ENCODE measurements at regions not wholly inside any gene's neighbourhood (a gene's known extent, or its start where the extent isn't known, plus 50 kb on each side); places are given as distances from the start of the nearest gene placed in this dataset.

DNA sequence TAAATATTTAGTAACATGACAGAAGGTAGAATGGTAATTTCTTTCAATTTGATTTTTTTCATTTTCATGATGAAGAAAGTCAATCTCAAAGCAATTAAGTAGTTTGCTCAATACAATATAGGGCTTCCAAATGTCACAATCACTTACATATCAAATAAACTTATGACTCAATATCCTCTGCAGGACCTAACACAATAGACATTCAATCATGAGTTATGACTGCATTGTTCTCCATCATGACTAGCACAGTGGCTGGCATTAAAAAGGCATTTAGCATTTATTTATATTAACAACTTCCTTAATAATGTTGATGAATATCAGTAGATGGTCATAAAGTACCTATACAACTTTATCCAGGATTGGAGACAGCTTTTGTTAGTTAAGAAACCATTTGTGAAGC lies 1499.6 kb downstream of the EFNA5 start:
- H3K9me3 ChIP-seq: no peaks in the 10 kb centered on the region
- POLR2A ChIA-PET: no interaction called here
- no peaks in the 10 kb centered on the region for H4K20me1 ChIP-seq (ENCODE audit: insufficient read depth)
- no peaks in the 10 kb centered on the region for H3K4me1 ChIP-seq (ENCODE audit: control insufficient read depth in 1 of 2, insufficient read depth in 2 of 2, low read depth in 1 of 2, low read length in 1 of 2)
- no peaks in the 10 kb centered on the region for H3F3A ChIP-seq (replicated peaks; ENCODE audit: insufficient read depth)
- H2AFZ ChIP-seq (ENCODE audit: low read depth): no peak overlapping the region
- CTCF ChIA-PET: no interaction called here
- no peaks in the 10 kb centered on the region for H3K9me2 ChIP-seq
- no peak overlapping the region for H3K4me3 ChIP-seq (ENCODE audit: low read depth in 2 of 2, low read length in 1 of 2)
- H3K27me3 ChIP-seq (ENCODE audit: insufficient read depth): no peaks in the 10 kb centered on the region
- H3K79me2 ChIP-seq (ENCODE audit: insufficient read depth): no peaks in the 10 kb centered on the region
- TF ChIP-seq, protein P1, sequence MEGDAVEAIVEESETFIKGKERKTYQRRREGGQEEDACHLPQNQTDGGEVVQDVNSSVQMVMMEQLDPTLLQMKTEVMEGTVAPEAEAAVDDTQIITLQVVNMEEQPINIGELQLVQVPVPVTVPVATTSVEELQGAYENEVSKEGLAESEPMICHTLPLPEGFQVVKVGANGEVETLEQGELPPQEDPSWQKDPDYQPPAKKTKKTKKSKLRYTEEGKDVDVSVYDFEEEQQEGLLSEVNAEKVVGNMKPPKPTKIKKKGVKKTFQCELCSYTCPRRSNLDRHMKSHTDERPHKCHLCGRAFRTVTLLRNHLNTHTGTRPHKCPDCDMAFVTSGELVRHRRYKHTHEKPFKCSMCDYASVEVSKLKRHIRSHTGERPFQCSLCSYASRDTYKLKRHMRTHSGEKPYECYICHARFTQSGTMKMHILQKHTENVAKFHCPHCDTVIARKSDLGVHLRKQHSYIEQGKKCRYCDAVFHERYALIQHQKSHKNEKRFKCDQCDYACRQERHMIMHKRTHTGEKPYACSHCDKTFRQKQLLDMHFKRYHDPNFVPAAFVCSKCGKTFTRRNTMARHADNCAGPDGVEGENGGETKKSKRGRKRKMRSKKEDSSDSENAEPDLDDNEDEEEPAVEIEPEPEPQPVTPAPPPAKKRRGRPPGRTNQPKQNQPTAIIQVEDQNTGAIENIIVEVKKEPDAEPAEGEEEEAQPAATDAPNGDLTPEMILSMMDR (IDR thresholded peaks at IDR 0.05): no peak
- no peak for TF ChIP-seq TCF12 (IDR thresholded peaks at IDR 0.05)
- no peak for TF ChIP-seq FOXJ3 (CRISPR knock-in tag; IDR thresholded peaks at IDR 0.05)
- TF ChIP-seq, protein P2, sequence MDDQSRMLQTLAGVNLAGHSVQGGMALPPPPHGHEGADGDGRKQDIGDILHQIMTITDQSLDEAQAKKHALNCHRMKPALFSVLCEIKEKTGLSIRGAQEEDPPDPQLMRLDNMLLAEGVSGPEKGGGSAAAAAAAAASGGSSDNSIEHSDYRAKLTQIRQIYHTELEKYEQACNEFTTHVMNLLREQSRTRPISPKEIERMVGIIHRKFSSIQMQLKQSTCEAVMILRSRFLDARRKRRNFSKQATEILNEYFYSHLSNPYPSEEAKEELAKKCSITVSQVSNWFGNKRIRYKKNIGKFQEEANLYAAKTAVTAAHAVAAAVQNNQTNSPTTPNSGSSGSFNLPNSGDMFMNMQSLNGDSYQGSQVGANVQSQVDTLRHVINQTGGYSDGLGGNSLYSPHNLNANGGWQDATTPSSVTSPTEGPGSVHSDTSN (IDR thresholded peaks at IDR 0.05): peak; percentile 49
- TF ChIP-seq, protein P3, sequence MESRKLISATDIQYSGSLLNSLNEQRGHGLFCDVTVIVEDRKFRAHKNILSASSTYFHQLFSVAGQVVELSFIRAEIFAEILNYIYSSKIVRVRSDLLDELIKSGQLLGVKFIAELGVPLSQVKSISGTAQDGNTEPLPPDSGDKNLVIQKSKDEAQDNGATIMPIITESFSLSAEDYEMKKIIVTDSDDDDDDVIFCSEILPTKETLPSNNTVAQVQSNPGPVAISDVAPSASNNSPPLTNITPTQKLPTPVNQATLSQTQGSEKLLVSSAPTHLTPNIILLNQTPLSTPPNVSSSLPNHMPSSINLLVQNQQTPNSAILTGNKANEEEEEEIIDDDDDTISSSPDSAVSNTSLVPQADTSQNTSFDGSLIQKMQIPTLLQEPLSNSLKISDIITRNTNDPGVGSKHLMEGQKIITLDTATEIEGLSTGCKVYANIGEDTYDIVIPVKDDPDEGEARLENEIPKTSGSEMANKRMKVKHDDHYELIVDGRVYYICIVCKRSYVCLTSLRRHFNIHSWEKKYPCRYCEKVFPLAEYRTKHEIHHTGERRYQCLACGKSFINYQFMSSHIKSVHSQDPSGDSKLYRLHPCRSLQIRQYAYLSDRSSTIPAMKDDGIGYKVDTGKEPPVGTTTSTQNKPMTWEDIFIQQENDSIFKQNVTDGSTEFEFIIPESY (IDR thresholded peaks at IDR 0.05; ENCODE audit: borderline replicate concordance, low read depth): no peak
- TF ChIP-seq, protein P4, sequence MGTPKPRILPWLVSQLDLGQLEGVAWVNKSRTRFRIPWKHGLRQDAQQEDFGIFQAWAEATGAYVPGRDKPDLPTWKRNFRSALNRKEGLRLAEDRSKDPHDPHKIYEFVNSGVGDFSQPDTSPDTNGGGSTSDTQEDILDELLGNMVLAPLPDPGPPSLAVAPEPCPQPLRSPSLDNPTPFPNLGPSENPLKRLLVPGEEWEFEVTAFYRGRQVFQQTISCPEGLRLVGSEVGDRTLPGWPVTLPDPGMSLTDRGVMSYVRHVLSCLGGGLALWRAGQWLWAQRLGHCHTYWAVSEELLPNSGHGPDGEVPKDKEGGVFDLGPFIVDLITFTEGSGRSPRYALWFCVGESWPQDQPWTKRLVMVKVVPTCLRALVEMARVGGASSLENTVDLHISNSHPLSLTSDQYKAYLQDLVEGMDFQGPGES (IDR thresholded peaks at IDR 0.05; ENCODE audit: low read depth, low read length): no peak
- no peak for TF ChIP-seq NFIC (IDR thresholded peaks at IDR 0.05; ENCODE audit: borderline replicate concordance)
- H3K9ac ChIP-seq: no peak overlapping the region
- no peak for DNase-seq
- no peak overlapping the region for H3K27ac ChIP-seq (ENCODE audit: low read depth in 2 of 2, low read length in 1 of 2)
- no peaks in the 10 kb centered on the region for H3K36me3 ChIP-seq (replicated peaks in 1 of 2; ENCODE audit: control insufficient read depth in 1 of 2, insufficient read depth in 2 of 2, low read length in 1 of 2)
- H3K4me2 ChIP-seq: no peak overlapping the region

DNA sequence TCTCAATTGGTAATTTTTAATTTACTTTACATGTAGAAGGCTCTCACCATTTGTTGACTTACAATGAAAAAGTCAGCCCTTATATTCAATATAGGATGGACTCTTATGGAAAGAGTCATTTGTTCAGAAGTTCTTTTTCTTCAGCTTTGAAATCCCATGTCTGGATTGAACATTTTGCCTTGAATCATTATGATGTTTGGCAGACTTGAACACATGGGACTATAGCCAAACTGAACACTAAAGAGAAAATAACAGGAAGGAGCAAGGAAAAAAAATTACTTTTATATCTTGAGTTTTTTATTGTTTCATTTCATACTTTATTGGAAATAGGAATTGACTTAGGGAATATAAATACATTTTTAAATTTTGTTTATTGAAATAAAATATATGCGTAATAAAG lies 1503.0 kb downstream of the EFNA5 start:
- ChIA-PET POLR2A (no interaction called here), CTCF (no interaction called here)
- H3K9me3 ChIP-seq: no peaks in the 10 kb centered on the region

More for the DNA sequence above, 1503.0 kb downstream of the EFNA5 start:
- Histone ChIP-seq H3K27me3 (ENCODE audit: insufficient read depth) (no peaks in the 10 kb centered on the region), H3K9ac (no peak overlapping the region), H3K36me3 (replicated peaks in 1 of 2; ENCODE audit: control insufficient read depth in 1 of 2, insufficient read depth in 2 of 2, low read length in 1 of 2) (no peaks in the 10 kb centered on the region), H2AFZ (ENCODE audit: low read depth) (no peak overlapping the region), H3K4me3 (ENCODE audit: low read depth in 2 of 2, low read length in 1 of 2) (no peak overlapping the region), H4K20me1 (ENCODE audit: insufficient read depth) (no peaks in the 10 kb centered on the region), H3K79me2 (ENCODE audit: insufficient read depth) (no peaks in the 10 kb centered on the region), H3K4me1 (ENCODE audit: control insufficient read depth in 1 of 2, insufficient read depth in 2 of 2, low read depth in 1 of 2, low read length in 1 of 2) (no peaks in the 10 kb centered on the region), H3K27ac (ENCODE audit: low read depth in 2 of 2, low read length in 1 of 2) (no peak overlapping the region), H3K9me2 (no peaks in the 10 kb centered on the region), H3K4me2 (no peak overlapping the region), H3F3A (replicated peaks; ENCODE audit: insufficient read depth) (no peaks in the 10 kb centered on the region)
- DNase-seq: no peak
- 98% methylated on average over 1 of the region's 1 CpG for WGBS (ENCODE audit: low lambda C conversion rate)
- TF ChIP-seq FOXM1 (IDR thresholded peaks at IDR 0.05; ENCODE audit: low read depth) (no peak), TCF12 (IDR thresholded peaks at IDR 0.05) (no peak), FOSL2 (IDR thresholded peaks at IDR 0.05; ENCODE audit: borderline replicate concordance, low read depth) (no peak), TEAD4 (IDR thresholded peaks at IDR 0.05; ENCODE audit: borderline replicate concordance, insufficient read depth) (no peak), TAF1 (IDR thresholded peaks at IDR 0.05; ENCODE audit: borderline replicate concordance, low read depth, low read length) (no peak), RFX5 (IDR thresholded peaks at IDR 0.05; ENCODE audit: low read length) (no peak), EP300 (IDR thresholded peaks at IDR 0.05; ENCODE audit: borderline replicate concordance in 1 of 2, low read depth in 1 of 2, low read length in 1 of 2) (no peak), FOXJ3 (CRISPR knock-in tag; IDR thresholded peaks at IDR 0.05) (no peak)
- TF ChIP-seq, protein P5, sequence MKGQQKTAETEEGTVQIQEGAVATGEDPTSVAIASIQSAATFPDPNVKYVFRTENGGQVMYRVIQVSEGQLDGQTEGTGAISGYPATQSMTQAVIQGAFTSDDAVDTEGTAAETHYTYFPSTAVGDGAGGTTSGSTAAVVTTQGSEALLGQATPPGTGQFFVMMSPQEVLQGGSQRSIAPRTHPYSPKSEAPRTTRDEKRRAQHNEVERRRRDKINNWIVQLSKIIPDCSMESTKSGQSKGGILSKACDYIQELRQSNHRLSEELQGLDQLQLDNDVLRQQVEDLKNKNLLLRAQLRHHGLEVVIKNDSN (IDR thresholded peaks at IDR 0.05; ENCODE audit: borderline replicate concordance, low read depth): no peak
